ENCODE measurements at regions not wholly inside any gene's neighbourhood (a gene's known extent, or its start where the extent isn't known, plus 50 kb on each side); places are given as distances from the start of the nearest gene placed in this dataset.

DNA sequence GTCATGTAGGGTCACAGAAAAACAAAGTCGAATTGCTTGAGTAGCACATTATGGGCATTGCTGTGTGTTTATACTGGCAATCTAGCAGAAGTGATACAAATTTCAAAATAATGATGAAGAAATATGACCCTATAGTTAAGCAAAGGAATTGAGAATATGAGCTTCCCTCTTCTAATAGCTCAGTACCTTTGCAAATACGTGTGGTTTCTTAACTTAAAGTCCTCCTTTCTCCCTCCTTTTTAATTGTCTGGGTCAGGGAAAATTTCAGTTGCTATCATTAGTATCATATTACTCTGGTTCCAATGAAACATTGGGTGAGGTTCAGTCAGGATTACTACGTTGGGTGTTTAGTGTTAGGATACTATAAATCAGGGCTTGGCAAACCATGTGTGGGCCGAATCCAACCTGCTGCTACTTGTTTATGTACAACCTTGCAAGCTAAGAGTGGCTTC lies 166.8 kb upstream of the CARMIL1 start:
- no CpG with 5 or more reads among the region's 4 CpGs for WGBS (ENCODE audit: insufficient coverage)
- Mint-ChIP-seq H3K4me1 (peaks cover 9% of the 10 kb centered on the region), H3K27me3 (no peaks in the 10 kb centered on the region), H3K9me3 (ENCODE audit: insufficient read depth) (no peaks in the 10 kb centered on the region), H3K4me3 (no peak overlapping the region), H3K27ac (no peak overlapping the region)
- ChIA-PET CTCF (no interaction called here), POLR2A (no interaction called here)
- DNase-seq (no peak), ATAC-seq (ENCODE audit: low read depth) (no peak)
- Histone ChIP-seq H3K36me3 (replicated peaks in 1 of 2; ENCODE audit: control extremely low read depth in 1 of 2, control insufficient read depth in 1 of 2, extremely low read depth in 1 of 2, insufficient read depth in 2 of 2, low read length in 1 of 2) (peaks cover 3 to 65% of the 10 kb centered on the region in 2 experiments), H3K27me3 (replicated peaks in 1 of 4; ENCODE audit: control extremely low read depth in 1 of 4, control insufficient read depth in 3 of 4, insufficient read depth in 4 of 4, low read length in 3 of 4) (no peaks in the 10 kb centered on the region), H3K4me1 (ENCODE audit: control insufficient read depth in 2 of 2, insufficient read depth in 2 of 2, low read length in 2 of 2) (peaks cover 2 to 4% of the 10 kb centered on the region in 2 donors), H3K79me2 (ENCODE audit: control insufficient read depth, insufficient read depth, low read length) (no peaks in the 10 kb centered on the region), H3K4me3 (ENCODE audit: control extremely low read depth in 1 of 5, extremely low read depth in 1 of 5, insufficient read depth in 1 of 5, low read depth in 2 of 5, low read length in 4 of 5) (no peak overlapping the region), H2AFZ (ENCODE audit: insufficient read depth, low read depth, low read length, poor library complexity, severe bottlenecking) (no peak overlapping the region), H3K9ac (ENCODE audit: low read length) (no peak overlapping the region), H3K9me3 (ENCODE audit: control extremely low read depth in 1 of 3, control insufficient read depth in 2 of 3, insufficient read depth in 1 of 3, low read length in 2 of 3) (no peaks in the 10 kb centered on the region), H3K4me2 (replicated peaks; ENCODE audit: low read depth, low read length, poor library complexity, severe bottlenecking) (no peak overlapping the region), H4K20me1 (ENCODE audit: control insufficient read depth, insufficient read depth, low read length, poor library complexity, severe bottlenecking) (peaks cover 6% of the 10 kb centered on the region), H3K27ac (ENCODE audit: low read length in 2 of 2) (no peak overlapping the region)
- TF ChIP-seq, protein P1, sequence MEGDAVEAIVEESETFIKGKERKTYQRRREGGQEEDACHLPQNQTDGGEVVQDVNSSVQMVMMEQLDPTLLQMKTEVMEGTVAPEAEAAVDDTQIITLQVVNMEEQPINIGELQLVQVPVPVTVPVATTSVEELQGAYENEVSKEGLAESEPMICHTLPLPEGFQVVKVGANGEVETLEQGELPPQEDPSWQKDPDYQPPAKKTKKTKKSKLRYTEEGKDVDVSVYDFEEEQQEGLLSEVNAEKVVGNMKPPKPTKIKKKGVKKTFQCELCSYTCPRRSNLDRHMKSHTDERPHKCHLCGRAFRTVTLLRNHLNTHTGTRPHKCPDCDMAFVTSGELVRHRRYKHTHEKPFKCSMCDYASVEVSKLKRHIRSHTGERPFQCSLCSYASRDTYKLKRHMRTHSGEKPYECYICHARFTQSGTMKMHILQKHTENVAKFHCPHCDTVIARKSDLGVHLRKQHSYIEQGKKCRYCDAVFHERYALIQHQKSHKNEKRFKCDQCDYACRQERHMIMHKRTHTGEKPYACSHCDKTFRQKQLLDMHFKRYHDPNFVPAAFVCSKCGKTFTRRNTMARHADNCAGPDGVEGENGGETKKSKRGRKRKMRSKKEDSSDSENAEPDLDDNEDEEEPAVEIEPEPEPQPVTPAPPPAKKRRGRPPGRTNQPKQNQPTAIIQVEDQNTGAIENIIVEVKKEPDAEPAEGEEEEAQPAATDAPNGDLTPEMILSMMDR (IDR thresholded peaks at IDR 0.05) = no peak
- no peak for TF ChIP-seq EZH2 (IDR thresholded peaks at IDR 0.05; ENCODE audit: borderline replicate concordance, insufficient read depth, low read depth, low read length, poor library complexity, severe bottlenecking)
- intact Hi-C loops (cut with micrococcal nuclease) = no loop called here

DNA sequence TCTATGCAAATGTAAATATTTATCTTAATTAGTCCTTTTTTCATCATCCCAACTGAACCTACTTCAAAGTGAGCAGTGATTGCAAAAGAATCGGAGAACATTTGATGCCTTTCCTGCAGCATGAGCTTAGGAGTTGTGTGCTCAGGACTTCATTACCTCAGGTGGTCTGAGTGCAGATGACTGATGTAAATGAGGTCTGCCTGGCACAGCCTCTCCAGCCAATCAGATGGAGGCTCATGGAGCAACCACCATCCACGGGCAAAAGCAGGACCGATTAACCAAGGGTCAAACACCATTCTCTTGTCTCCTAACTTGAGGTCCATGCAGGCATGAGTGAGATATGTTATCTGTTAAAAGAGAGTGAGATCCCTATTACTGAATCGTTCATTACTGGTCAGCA lies 165.7 kb upstream of the CARMIL1 start:
- Histone ChIP-seq H3K79me2 (ENCODE audit: control insufficient read depth, insufficient read depth, low read length) (peaks cover 8% of the 10 kb centered on the region), H3K27ac (ENCODE audit: low read length in 2 of 2) (no peak overlapping the region), H3K9me3 (ENCODE audit: control extremely low read depth in 1 of 3, control insufficient read depth in 2 of 3, insufficient read depth in 1 of 3, low read length in 2 of 3) (no peaks in the 10 kb centered on the region), H3K4me3 (ENCODE audit: control extremely low read depth in 1 of 5, extremely low read depth in 1 of 5, insufficient read depth in 1 of 5, low read depth in 2 of 5, low read length in 4 of 5) (no peak overlapping the region), H4K20me1 (ENCODE audit: control insufficient read depth, insufficient read depth, low read length, poor library complexity, severe bottlenecking) (peaks cover 6% of the 10 kb centered on the region), H3K9ac (ENCODE audit: low read length) (no peak overlapping the region), H3K27me3 (replicated peaks in 1 of 4; ENCODE audit: control extremely low read depth in 1 of 4, control insufficient read depth in 3 of 4, insufficient read depth in 4 of 4, low read length in 3 of 4) (no peaks in the 10 kb centered on the region), H3K36me3 (replicated peaks in 1 of 2; ENCODE audit: control extremely low read depth in 1 of 2, control insufficient read depth in 1 of 2, extremely low read depth in 1 of 2, insufficient read depth in 2 of 2, low read length in 1 of 2) (peaks cover 3 to 57% of the 10 kb centered on the region in 2 experiments), H3K4me2 (replicated peaks; ENCODE audit: low read depth, low read length, poor library complexity, severe bottlenecking) (no peak overlapping the region), H2AFZ (ENCODE audit: insufficient read depth, low read depth, low read length, poor library complexity, severe bottlenecking) (no peak overlapping the region), H3K4me1 (ENCODE audit: control insufficient read depth in 2 of 2, insufficient read depth in 2 of 2, low read length in 2 of 2) (no peaks in the 10 kb centered on the region)
- DNase-seq = no peak
- intact Hi-C loops (cut with micrococcal nuclease) = no loop called here
- Mint-ChIP-seq H3K4me1 (peaks cover 3% of the 10 kb centered on the region), H3K27me3 (no peaks in the 10 kb centered on the region), H3K27ac (no peak overlapping the region), H3K9me3 (ENCODE audit: insufficient read depth) (no peaks in the 10 kb centered on the region), H3K4me3 (no peak overlapping the region)
- TF ChIP-seq, protein P1 (IDR thresholded peaks at IDR 0.05) = no peak
- TF ChIP-seq EZH2 (IDR thresholded peaks at IDR 0.05; ENCODE audit: borderline replicate concordance, insufficient read depth, low read depth, low read length, poor library complexity, severe bottlenecking) = no peak
- WGBS (ENCODE audit: insufficient coverage) = 100% methylated on average over 1 of the region's 4 CpGs
- POLR2A ChIA-PET = no interaction called here
- CTCF ChIA-PET = no interaction called here
- ATAC-seq (ENCODE audit: low read depth) = no peak
